ENCODE measurements at regions not wholly inside any gene's neighbourhood (a gene's known extent, or its start where the extent isn't known, plus 50 kb on each side); places are given as distances from the start of the nearest gene placed in this dataset.

DNA sequence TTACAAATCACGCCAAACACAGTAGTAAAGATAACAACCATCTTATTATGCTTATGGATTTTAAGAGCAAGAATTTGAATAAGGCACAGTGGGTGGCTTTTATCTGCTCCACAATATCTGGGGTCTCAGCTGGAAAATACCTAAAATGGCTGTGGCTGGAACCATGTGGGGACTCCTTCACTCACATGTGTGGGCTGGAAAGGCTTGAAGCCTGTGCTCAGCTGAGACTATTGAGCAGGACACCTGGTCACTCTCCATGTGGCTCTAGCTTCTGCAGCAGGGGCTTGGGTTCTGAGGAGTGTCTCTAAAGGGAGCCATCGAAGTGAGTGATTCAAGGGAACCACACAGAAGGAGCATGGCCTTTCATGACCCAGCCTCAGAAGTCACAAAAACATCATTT lies 239.6 kb upstream of the B3GALT2 start:
- H3K4me3 ChIP-seq (replicated peaks in 1 of 3; ENCODE audit: insufficient read depth in 1 of 3, low read depth in 1 of 3, low read length in 3 of 3) = no peak overlapping the region
- no peak overlapping the region for H3K9ac ChIP-seq (replicated peaks; ENCODE audit: extremely low read depth, insufficient read depth, low read length)
- dilution Hi-C loops (cut with MboI; ENCODE audit: extremely low pct_ligation_motif_present, low sequenced_read_pairs) = no loop called here
- FAIRE-seq (no peak), DNase-seq (ENCODE audit: low read depth, low spot score) (no peak)
- no peaks in the 10 kb centered on the region for H3K79me2 ChIP-seq (ENCODE audit: control insufficient read depth, insufficient read depth, low read length)
- ChIA-PET POLR2A (no interaction called here), CTCF (no interaction called here)
- H3K9me3 ChIP-seq (replicated peaks; ENCODE audit: control insufficient read depth, insufficient read depth, low read length) = no peaks in the 10 kb centered on the region
- no peaks in the 10 kb centered on the region for H4K20me1 ChIP-seq (replicated peaks; ENCODE audit: control insufficient read depth, extremely low read depth, insufficient read depth, low read length)
- no peak overlapping the region for H3K27ac ChIP-seq (ENCODE audit: insufficient read depth, low read depth, low read length)
- H3K4me1 ChIP-seq (ENCODE audit: control insufficient read depth, extremely low read depth, insufficient read depth, low read length) = no peaks in the 10 kb centered on the region
- no peak for TF ChIP-seq POLR2A (IDR thresholded peaks at IDR 0.05; ENCODE audit: low read depth, low read length)
- TF ChIP-seq EZH2 (IDR thresholded peaks at IDR 0.05; ENCODE audit: borderline replicate concordance, low read depth, low read length, severe bottlenecking) = no peak
- no peak for TF ChIP-seq FOS (IDR thresholded peaks at IDR 0.05; ENCODE audit: borderline replicate concordance, insufficient read depth, low read length)
- no peak for TF ChIP-seq GATA2 (IDR thresholded peaks at IDR 0.05; ENCODE audit: insufficient read depth, insufficient read length, low read depth, low read length)
- TF ChIP-seq MYC (IDR thresholded peaks at IDR 0.05; ENCODE audit: low read depth, low read length) = no peak
- no peak for TF ChIP-seq JUN (IDR thresholded peaks at IDR 0.05; ENCODE audit: borderline replicate concordance, insufficient read depth, insufficient read length, low read depth)
- TF ChIP-seq, protein P1, sequence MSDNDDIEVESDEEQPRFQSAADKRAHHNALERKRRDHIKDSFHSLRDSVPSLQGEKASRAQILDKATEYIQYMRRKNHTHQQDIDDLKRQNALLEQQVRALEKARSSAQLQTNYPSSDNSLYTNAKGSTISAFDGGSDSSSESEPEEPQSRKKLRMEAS (IDR thresholded peaks at IDR 0.05; ENCODE audit: insufficient read depth, insufficient read length) = no peak
- TF ChIP-seq, protein P2, sequence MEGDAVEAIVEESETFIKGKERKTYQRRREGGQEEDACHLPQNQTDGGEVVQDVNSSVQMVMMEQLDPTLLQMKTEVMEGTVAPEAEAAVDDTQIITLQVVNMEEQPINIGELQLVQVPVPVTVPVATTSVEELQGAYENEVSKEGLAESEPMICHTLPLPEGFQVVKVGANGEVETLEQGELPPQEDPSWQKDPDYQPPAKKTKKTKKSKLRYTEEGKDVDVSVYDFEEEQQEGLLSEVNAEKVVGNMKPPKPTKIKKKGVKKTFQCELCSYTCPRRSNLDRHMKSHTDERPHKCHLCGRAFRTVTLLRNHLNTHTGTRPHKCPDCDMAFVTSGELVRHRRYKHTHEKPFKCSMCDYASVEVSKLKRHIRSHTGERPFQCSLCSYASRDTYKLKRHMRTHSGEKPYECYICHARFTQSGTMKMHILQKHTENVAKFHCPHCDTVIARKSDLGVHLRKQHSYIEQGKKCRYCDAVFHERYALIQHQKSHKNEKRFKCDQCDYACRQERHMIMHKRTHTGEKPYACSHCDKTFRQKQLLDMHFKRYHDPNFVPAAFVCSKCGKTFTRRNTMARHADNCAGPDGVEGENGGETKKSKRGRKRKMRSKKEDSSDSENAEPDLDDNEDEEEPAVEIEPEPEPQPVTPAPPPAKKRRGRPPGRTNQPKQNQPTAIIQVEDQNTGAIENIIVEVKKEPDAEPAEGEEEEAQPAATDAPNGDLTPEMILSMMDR (IDR thresholded peaks at IDR 0.05; ENCODE audit: extremely low read depth in 1 of 2, insufficient read depth in 1 of 2, low read depth in 1 of 2, low read length in 2 of 2) = no peak
- no peak for TF ChIP-seq POLR2AphosphoS5 (IDR thresholded peaks at IDR 0.05; ENCODE audit: insufficient read depth, low read depth, low read length)
- no TSS peak for BruUV-seq (replicated peaks)
- no peaks in the 10 kb centered on the region for H3K27me3 ChIP-seq (ENCODE audit: control insufficient read depth in 2 of 2, insufficient read depth in 2 of 2, low read length in 2 of 2)
- no peaks in the 10 kb centered on the region for H3K36me3 ChIP-seq (ENCODE audit: control insufficient read depth in 2 of 2, extremely low read depth in 1 of 2, insufficient read depth in 2 of 2, low read length in 2 of 2)
- H2AFZ ChIP-seq (ENCODE audit: low read depth, low read length) = no peak overlapping the region
- intact Hi-C loops (cut with micrococcal nuclease) = no loop called here
- no peaks in the 10 kb centered on the region for H3K9me1 ChIP-seq (replicated peaks; ENCODE audit: control insufficient read depth, extremely low read depth, insufficient read depth, low read length)
- H3K4me2 ChIP-seq (ENCODE audit: insufficient read depth, low read length) = no peak overlapping the region
